ENCODE measurements at regions not wholly inside any gene's neighbourhood (a gene's known extent, or its start where the extent isn't known, plus 50 kb on each side); places are given as distances from the start of the nearest gene placed in this dataset.

DNA sequence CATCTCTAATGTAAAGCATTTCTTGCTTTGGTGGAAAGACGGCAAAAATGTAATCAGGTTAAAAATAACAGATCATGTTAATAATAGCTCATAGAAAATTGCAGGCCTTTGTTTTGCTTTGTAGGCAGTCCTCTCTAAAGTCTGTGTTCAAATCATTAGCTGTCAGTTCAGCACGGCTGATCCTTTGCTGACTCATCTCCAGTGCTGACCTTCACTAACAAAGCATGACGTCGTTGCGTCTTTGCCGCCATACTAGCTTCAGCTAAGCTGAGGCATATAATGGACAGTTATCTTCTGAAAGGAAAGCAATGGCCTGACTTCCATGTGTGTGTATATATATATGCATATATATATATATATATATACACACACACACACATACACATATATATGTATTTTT is 984.6 kb downstream of the CDY2B start:
- H3K27me3 ChIP-seq: no peaks in the 10 kb centered on the region
- WGBS, 4 donors: 91 to 92% methylated on average over 6 of the region's 6 CpGs; no CpG with 5 or more reads in 2 of the 4 donors
- H3K4me1 ChIP-seq: no peaks in the 10 kb centered on the region
- H3K36me3 ChIP-seq: no peaks in the 10 kb centered on the region
- intact Hi-C loops (cut with DNase I): no loop called here
- H3K27ac ChIP-seq: no peak overlapping the region
- DNase-seq (no peak), ATAC-seq (no peak)
- H3K9me3 ChIP-seq: no peaks in the 10 kb centered on the region
- no peak overlapping the region for H3K4me3 ChIP-seq
- TF ChIP-seq, protein P1, sequence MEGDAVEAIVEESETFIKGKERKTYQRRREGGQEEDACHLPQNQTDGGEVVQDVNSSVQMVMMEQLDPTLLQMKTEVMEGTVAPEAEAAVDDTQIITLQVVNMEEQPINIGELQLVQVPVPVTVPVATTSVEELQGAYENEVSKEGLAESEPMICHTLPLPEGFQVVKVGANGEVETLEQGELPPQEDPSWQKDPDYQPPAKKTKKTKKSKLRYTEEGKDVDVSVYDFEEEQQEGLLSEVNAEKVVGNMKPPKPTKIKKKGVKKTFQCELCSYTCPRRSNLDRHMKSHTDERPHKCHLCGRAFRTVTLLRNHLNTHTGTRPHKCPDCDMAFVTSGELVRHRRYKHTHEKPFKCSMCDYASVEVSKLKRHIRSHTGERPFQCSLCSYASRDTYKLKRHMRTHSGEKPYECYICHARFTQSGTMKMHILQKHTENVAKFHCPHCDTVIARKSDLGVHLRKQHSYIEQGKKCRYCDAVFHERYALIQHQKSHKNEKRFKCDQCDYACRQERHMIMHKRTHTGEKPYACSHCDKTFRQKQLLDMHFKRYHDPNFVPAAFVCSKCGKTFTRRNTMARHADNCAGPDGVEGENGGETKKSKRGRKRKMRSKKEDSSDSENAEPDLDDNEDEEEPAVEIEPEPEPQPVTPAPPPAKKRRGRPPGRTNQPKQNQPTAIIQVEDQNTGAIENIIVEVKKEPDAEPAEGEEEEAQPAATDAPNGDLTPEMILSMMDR (IDR thresholded peaks at IDR 0.05): no peak

GRCh38 chrY:16887116-16887515 is 992.9 kb downstream of the CDY2B start:
- Histone ChIP-seq H3K27ac (no peak overlapping the region), H3K27me3 (no peaks in the 10 kb centered on the region), H3K36me3 (no peaks in the 10 kb centered on the region), H3K4me1 (no peaks in the 10 kb centered on the region), H3K9me3 (no peaks in the 10 kb centered on the region), H3K4me3 (no peak overlapping the region)
- intact Hi-C loops (cut with DNase I): loop anchor here in 1 of 10 donors (10.0 kb wide), 1 partner anchor 62 kb away; no protein-coding TSS in a partner anchor
- TF ChIP-seq POLR2A (IDR thresholded peaks at IDR 0.05): no peak
- TF ChIP-seq, protein P1 (IDR thresholded peaks at IDR 0.05): no peak
- WGBS, 4 donors: 52 to 61% methylated on average over 2 of the region's 2 CpGs; no CpG with 5 or more reads in 2 of the 4 donors
- DNase-seq (no peak), ATAC-seq (no peak)

DNA sequence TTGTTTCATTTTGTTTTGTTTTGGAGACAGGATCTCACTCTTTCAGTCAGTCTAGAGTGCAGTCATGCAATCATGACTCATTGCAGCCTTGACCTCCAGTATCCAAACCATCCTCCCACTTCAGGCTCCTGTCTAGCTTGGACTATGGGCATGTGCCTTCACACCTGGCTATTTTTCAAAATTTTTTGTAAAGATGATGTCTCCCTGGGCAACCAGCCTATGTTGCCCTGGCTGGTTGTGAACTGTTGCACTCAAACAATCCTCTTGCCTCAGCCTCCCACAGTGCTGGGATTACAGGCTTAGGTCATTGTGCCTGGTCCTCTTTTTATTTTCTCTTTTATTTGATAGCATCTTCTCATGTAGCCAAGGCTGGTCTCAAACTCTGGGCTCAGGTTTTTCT is 1019.3 kb downstream of the CDY2B start:
- intact Hi-C loops (cut with DNase I): no loop called here
- TF ChIP-seq, protein P1 (IDR thresholded peaks at IDR 0.05): no peak
- TF ChIP-seq POLR2A (IDR thresholded peaks at IDR 0.05): no peak
- H3K27me3 ChIP-seq: no peaks in the 10 kb centered on the region
- ATAC-seq (no peak), DNase-seq (no peak)
- no peaks in the 10 kb centered on the region for H3K4me1 ChIP-seq
- H3K27ac ChIP-seq: no peak overlapping the region
- no peaks in the 10 kb centered on the region for H3K36me3 ChIP-seq
- H3K9me3 ChIP-seq: no peaks in the 10 kb centered on the region
- no peak overlapping the region for H3K4me3 ChIP-seq

GRCh38 chrY:16841534-16841933 is 1038.5 kb downstream of the CDY2B start:
- H3K4me3 ChIP-seq: no peak overlapping the region
- TF ChIP-seq, protein P1 (IDR thresholded peaks at IDR 0.05): no peak
- no peak for TF ChIP-seq POLR2A (IDR thresholded peaks at IDR 0.05)
- DNase-seq: no peak
- no peak overlapping the region for H3K27ac ChIP-seq
- no peaks in the 10 kb centered on the region for H3K36me3 ChIP-seq
- no peaks in the 10 kb centered on the region for H3K27me3 ChIP-seq
- no peak for ATAC-seq
- intact Hi-C loops (cut with DNase I): no loop called here
- no peaks in the 10 kb centered on the region for H3K4me1 ChIP-seq
- no peaks in the 10 kb centered on the region for H3K9me3 ChIP-seq
